ENCODE measurements at regions not wholly inside any gene's neighbourhood (a gene's known extent, or its start where the extent isn't known, plus 50 kb on each side); places are given as distances from the start of the nearest gene placed in this dataset.

- Histone ChIP-seq H3K9me2 (ENCODE audit: insufficient read depth) (no peaks in the 10 kb centered on the region), H3K9me3 (ENCODE audit: control insufficient read depth in 1 of 2, insufficient read depth in 1 of 2, low read depth in 1 of 2, low read length in 2 of 2) (no peaks in the 10 kb centered on the region), H2AFZ (ENCODE audit: low read depth, low read length, poor library complexity, severe bottlenecking) (no peak overlapping the region), H4K20me1 (ENCODE audit: insufficient read depth) (no peaks in the 10 kb centered on the region), H3K4me1 (ENCODE audit: control insufficient read depth in 1 of 2, insufficient read depth in 2 of 2, low read length in 2 of 2) (no peaks in the 10 kb centered on the region), H3K36me3 (ENCODE audit: control insufficient read depth in 1 of 2, insufficient read depth in 2 of 2, low read length in 2 of 2) (no peaks in the 10 kb centered on the region), H3K79me2 (ENCODE audit: insufficient read depth, low read length) (no peaks in the 10 kb centered on the region), H3K4me3 (replicated peaks in 1 of 2; ENCODE audit: low read depth in 1 of 2, low read length in 2 of 2) (no peak overlapping the region), H3K9ac (ENCODE audit: low read length) (no peak overlapping the region), H3K4me2 (ENCODE audit: low read length) (no peak overlapping the region), H3K27me3 (ENCODE audit: insufficient read depth, low read length) (no peaks in the 10 kb centered on the region), H3K27ac (ENCODE audit: low read depth, low read length) (no peak overlapping the region)
- ChIA-PET CTCF (no interaction called here), RAD21 (ENCODE audit: low non-redundant PET in 1 of 2, low total read pairs in 2 of 2, uncharacterized antibody in 2 of 2, unreplicated experiment in 2 of 2) (no interaction called here), POLR2A (interaction anchor here (0.6 kb wide), 1 partner anchor 137 kb away, joined by 6 read pairs; no protein-coding TSS in a partner anchor)
- no TSS peak for BruUV-seq (replicated peaks)
- DNase-seq (ENCODE audit: low read depth, low spot score) (no peak), ATAC-seq (no peak)
- intact Hi-C loops (cut with micrococcal nuclease), result no loop called here
- TF ChIP-seq JUND (IDR thresholded peaks at IDR 0.05) (no peak), REST (IDR thresholded peaks at IDR 0.05; ENCODE audit: low read depth) (no peak), POLR2A (IDR thresholded peaks at IDR 0.05; ENCODE audit: borderline replicate concordance, extremely low read depth, insufficient read depth, insufficient read length) (no peak), TCF7L2 (IDR thresholded peaks at IDR 0.05; ENCODE audit: borderline replicate concordance, extremely low read depth, insufficient read depth, insufficient read length) (no peak), ZFX (IDR thresholded peaks at IDR 0.05) (no peak), EGR1 (IDR thresholded peaks at IDR 0.05; ENCODE audit: low read depth) (no peak)
Observed at GRCh38 chr16:72277749-72278148, 105.8 kb upstream of the PMFBP1 start.

DNA sequence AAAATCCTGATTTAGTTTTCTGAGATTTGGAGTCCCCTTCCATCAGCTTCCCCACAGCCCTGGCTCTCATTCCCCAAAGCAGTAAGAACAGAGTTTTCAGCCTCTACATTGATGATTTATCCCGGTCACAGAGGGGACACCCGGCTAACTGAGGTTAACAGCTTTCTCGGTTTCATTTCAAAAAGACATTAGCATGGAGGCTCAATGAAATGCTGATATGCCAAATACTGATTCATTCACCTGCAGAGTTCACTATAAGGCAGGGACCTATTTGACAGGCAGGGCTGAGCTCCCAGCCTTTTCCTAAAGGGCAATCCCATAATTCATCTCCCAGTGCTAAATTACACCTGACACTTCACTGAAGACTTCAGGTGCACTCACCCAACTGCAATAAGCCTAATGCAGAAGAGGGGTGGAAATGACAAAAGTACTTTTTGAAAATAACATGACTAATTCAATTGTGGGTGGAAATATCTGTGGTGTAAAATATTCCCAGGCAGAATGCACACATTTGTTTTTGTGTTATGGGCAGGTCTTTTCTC is 99.8 kb upstream of the PMFBP1 start:
- H3K9ac ChIP-seq (ENCODE audit: low read length), result no peak overlapping the region
- DNase-seq (ENCODE audit: low read depth, low spot score) (no peak), ATAC-seq (no peak)
- no peak overlapping the region for H2AFZ ChIP-seq (ENCODE audit: low read depth, low read length, poor library complexity, severe bottlenecking)
- intact Hi-C loops (cut with micrococcal nuclease), result no loop called here
- ChIA-PET RAD21 (ENCODE audit: low non-redundant PET in 1 of 2, low total read pairs in 2 of 2, uncharacterized antibody in 2 of 2, unreplicated experiment in 2 of 2) (no interaction called here), POLR2A (no interaction called here), CTCF (no interaction called here)
- H3K27me3 ChIP-seq (ENCODE audit: insufficient read depth, low read length), result no peaks in the 10 kb centered on the region
- H4K20me1 ChIP-seq (ENCODE audit: insufficient read depth), result no peaks in the 10 kb centered on the region
- no peaks in the 10 kb centered on the region for H3K36me3 ChIP-seq (ENCODE audit: control insufficient read depth in 1 of 2, insufficient read depth in 2 of 2, low read length in 2 of 2)
- BruUV-seq (replicated peaks), result no TSS peak
- TF ChIP-seq SIN3A (IDR thresholded peaks at IDR 0.05; ENCODE audit: low read depth) (no peak), REST (IDR thresholded peaks at IDR 0.05; ENCODE audit: low read depth) (no peak), YY1 (IDR thresholded peaks at IDR 0.05; ENCODE audit: extremely low read depth, insufficient replicate concordance, low read depth, low read length) (no peak), POLR2A (IDR thresholded peaks at IDR 0.05; ENCODE audit: borderline replicate concordance, extremely low read depth, insufficient read depth, insufficient read length) (no peak), TCF7L2 (IDR thresholded peaks at IDR 0.05; ENCODE audit: borderline replicate concordance, extremely low read depth, insufficient read depth, insufficient read length) (no peak), SRF (IDR thresholded peaks at IDR 0.05; ENCODE audit: low read depth) (no peak), ZFX (IDR thresholded peaks at IDR 0.05) (no peak), CTCF (IDR thresholded peaks at IDR 0.05 in 2 of 3, conservative IDR thresholded peaks at IDR 0.05 in 1 of 3; ENCODE audit: borderline replicate concordance in 1 of 3, insufficient read depth in 1 of 3, low read depth in 2 of 3, low read length in 2 of 3) (no peak)
- no peaks in the 10 kb centered on the region for H3K9me2 ChIP-seq (ENCODE audit: insufficient read depth)
- H3K27ac ChIP-seq (ENCODE audit: low read depth, low read length), result no peak overlapping the region
- no peak overlapping the region for H3K4me2 ChIP-seq (ENCODE audit: low read length)
- no peaks in the 10 kb centered on the region for H3K4me1 ChIP-seq (ENCODE audit: control insufficient read depth in 1 of 2, insufficient read depth in 2 of 2, low read length in 2 of 2)
- H3K4me3 ChIP-seq (replicated peaks in 1 of 2; ENCODE audit: low read depth in 1 of 2, low read length in 2 of 2), result no peak overlapping the region
- H3K79me2 ChIP-seq (ENCODE audit: insufficient read depth, low read length), result no peaks in the 10 kb centered on the region
- H3K9me3 ChIP-seq (ENCODE audit: control insufficient read depth in 1 of 2, insufficient read depth in 1 of 2, low read depth in 1 of 2, low read length in 2 of 2), result no peaks in the 10 kb centered on the region

All from HCT116 (cell line).